ENCODE measurements at regions not wholly inside any gene's neighbourhood (a gene's known extent, or its start where the extent isn't known, plus 50 kb on each side); places are given as distances from the start of the nearest gene placed in this dataset.
"Not testable (repeated sequence)": the region's sequence is repeated elsewhere in the genome, so short reads cannot be mapped to it uniquely, and the experiment has no call there.

- no peak for DNase-seq
Measured at GRCh38 chr21:27060190-27060589, 93.3 kb upstream of the ADAMTS5 start.

- DNase-seq: no peak
Measured at GRCh38 chr21:27058673-27059605, 92.1 kb upstream of the ADAMTS5 start.

DNA sequence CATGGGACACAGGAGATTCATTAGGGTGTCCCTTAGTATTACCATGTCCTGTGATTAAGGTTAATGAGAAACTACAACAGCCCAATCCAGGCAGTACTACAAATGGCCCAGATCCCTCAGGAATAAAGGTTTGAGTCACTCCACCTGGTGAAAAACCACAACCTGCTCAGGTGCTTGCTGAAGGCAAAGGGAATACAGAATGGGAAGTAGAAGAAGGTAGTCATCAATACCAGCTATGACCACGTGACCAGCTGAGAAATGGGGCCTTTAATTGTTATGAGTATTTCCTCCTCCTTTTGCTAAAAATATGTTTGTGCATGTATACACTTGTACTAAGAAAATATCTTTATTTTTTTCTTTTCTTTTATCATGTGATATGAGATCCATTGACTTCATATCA lies 91.1 kb upstream of the ADAMTS5 start:
- DNase-seq: no peak

- no peak for DNase-seq
Measured at GRCh38 chr21:27047658-27048314, 80.9 kb upstream of the ADAMTS5 start.

DNA sequence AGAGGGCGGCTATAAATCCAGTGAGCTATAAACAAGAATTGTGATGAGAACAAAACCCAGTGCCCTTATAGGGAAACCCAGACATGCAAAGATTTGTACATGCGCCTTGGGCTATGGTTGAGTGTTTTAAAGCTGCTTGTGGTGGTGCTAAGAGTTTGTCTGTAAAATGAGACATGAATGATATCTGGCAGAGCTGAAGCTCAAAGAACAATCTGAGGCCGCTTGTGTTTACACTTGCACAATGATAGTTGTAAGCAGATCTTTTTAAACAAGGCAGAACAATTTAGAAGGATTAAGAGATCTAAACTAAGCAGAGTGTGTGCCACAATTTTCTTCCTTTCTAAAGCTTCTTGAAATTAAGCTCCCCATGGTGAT lies 80.4 kb upstream of the ADAMTS5 start:
- DNase-seq: no peak

- no peak for DNase-seq
Measured at GRCh38 chr21:27045281-27045985, 78.5 kb upstream of the ADAMTS5 start.

GRCh38 chr21:27043377-27043776 lies 76.5 kb upstream of the ADAMTS5 start:
- DNase-seq: no peak

- DNase-seq: no peak
Measured at GRCh38 chr21:27040738-27041469, 74.0 kb upstream of the ADAMTS5 start.

GRCh38 chr21:27036736-27037301 lies 69.9 kb upstream of the ADAMTS5 start:
- no peak for DNase-seq

GRCh38 chr21:27035791-27036190 lies 68.9 kb upstream of the ADAMTS5 start:
- DNase-seq: no peak

DNA sequence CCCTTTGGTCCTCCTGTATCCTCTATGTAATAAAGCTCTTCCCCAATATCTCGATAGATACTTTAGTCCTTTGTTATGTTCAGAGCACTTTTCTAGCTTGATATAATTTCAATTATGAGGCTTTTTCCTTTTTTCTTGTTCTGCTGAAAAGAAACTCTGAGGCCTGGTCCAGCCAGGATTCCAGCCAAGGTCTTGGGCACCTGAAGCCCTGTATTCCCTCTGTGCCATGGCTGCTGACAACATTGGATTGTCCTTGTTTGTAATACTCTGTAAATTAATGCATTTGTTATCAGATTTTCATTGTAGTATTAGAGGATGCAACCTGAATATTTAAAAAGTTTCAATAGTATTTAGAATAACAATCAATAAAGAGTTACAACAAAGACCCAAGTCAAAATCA lies 67.9 kb upstream of the ADAMTS5 start:
- no peak for DNase-seq

- DNase-seq: no peak
Measured at GRCh38 chr21:27033471-27033870, 66.6 kb upstream of the ADAMTS5 start.

GRCh38 chr21:27026501-27026900 lies 59.6 kb upstream of the ADAMTS5 start:
- no peak for DNase-seq

DNA sequence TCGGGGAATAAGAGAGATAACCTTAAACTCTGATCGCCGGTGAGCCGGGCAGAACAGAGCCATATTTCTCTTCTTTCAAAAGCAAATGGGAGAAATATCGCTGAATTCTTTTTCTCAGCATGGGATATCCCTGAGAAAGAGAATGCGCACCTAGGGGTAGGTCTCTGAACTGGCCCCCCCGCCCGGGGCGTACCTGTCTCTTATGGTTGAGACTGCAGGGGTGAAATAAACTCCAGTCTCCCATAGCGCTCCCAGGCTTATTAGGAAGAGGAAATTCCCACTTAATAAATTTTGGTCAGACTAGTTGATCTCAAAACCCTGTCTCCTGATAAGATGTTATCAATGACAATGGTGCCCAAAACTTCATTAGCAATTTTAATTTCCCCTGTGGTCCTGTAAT lies 58.8 kb upstream of the ADAMTS5 start:
- not testable (repeated sequence) for DNase-seq

- DNase-seq: no peak
Measured at GRCh38 chr21:27024971-27025370, 58.1 kb upstream of the ADAMTS5 start.

DNA sequence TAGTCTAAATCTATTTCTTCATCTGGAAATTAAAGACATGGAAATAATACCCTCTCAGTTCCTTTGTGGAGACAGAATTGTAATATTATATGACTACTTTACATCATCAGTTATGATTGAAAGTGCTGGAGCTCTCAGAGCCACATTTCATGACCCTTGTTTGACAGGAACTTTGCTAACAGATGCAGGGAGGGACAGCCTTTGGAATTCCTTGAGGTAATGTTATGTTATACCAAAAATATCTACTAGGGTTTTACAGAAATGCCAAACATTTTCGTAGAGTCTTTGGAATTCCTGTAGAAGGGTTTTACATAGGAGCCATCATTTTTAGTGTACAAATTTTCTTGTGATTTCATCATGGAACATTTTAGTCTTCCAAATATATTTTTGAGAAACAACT lies 57.4 kb upstream of the ADAMTS5 start:
- no peak for DNase-seq

GRCh38 chr21:27023186-27023585 lies 56.3 kb upstream of the ADAMTS5 start:
- DNase-seq: no peak

- DNase-seq: no peak
Measured at GRCh38 chr21:27021801-27022200, 54.9 kb upstream of the ADAMTS5 start.

DNA sequence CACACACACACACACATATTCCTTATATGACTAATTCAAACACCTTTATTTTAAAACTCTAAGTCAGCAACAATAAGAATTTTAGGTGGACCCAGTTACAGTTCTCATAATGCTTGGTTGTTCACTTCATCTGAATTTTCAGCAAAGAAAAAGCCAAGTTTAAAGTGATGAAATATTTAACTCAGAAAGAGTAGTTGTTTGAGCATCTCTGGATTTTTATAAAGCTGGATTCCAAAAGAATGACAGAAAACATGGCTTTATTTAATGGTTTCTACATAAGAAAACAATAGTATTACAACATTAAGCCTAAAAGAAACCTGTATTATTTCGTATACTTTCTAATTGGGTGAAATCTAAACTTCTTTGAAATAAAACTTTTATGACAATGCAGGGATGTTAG lies 54.2 kb upstream of the ADAMTS5 start:
- no peak for DNase-seq

DNA sequence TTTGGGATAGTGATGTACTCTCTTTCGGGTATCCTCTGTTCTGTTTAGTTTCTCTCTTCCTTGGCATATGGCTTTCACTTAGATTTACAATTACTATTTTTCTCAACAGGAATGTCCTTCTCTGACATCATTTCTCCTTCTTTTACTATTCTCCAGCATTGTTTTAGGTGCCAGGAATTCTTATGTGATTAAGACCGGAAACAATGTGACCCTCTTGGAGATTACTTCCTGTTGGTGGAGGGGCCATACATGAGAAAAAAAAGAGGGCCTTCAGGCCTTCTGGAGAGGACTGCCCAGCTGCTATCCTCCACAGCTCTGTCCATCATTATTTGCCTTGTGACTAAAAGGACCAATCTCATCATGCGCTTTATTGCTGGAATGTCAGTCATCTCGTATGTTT lies 50.4 kb upstream of the ADAMTS5 start:
- DNase-seq: no peak

Data from islet precursor cell (in vitro differentiated cells).